GM23248 (cell line): ENCODE measurements at regions not wholly inside any gene's neighbourhood (a gene's known extent, or its start where the extent isn't known, plus 50 kb on each side); places are given as distances from the start of the nearest gene placed in this dataset.

Experiments used
- DNase-seq: peaks from one replicate; pipeline ENCODE4 v3.0.0-alpha.2; 2015
- H2AFZ ChIP-seq: fragments of 200-600 bp; sonication (generic); 2 replicates; pipeline ENCODE4 v1.6.1; 2016; ENCODE audit warnings: antibody characterized with exemption
- H3F3A ChIP-seq: fragments of 200-600 bp; sonication (generic); 2 replicates; pipeline ENCODE4 v1.6.1; 2016; ENCODE audit warnings: mild to moderate bottlenecking, antibody characterized with exemption, mixed run types; ENCODE audit not compliant: insufficient read depth
- H3K27ac ChIP-seq: fragments of 200-600 bp; sonication (generic); 2 replicates; pipeline ENCODE4 v1.5.1; 2016; ENCODE audit warnings: mild to moderate bottlenecking
- H3K27me3 ChIP-seq: fragments of 200-600 bp; sonication (generic); replicated peaks from 2 replicates; pipeline ENCODE4 v1.6.1; 2016; ENCODE audit warnings: mild to moderate bottlenecking; ENCODE audit not compliant: insufficient read depth
- H3K36me3 ChIP-seq: fragments of 200-600 bp; sonication (generic); 2 replicates; pipeline ENCODE4 v1.6.1; 2016; ENCODE audit warnings: low read depth, mild to moderate bottlenecking
- H3K4me1 ChIP-seq: fragments of 200-600 bp; sonication (generic); 2 replicates; pipeline ENCODE4 v1.6.1; 2016; ENCODE audit warnings: mild to moderate bottlenecking; ENCODE audit not compliant: insufficient read depth
- H3K4me2 ChIP-seq: fragments of 200-600 bp; sonication (generic); one replicate; pipeline ENCODE4 v1.6.1; 2016; ENCODE audit warnings: mild to moderate bottlenecking; ENCODE audit not compliant: unreplicated experiment
- H3K4me3 ChIP-seq: fragments of 200-600 bp; sonication (generic); 2 replicates; pipeline ENCODE4 v1.5.1; 2016; ENCODE audit warnings: mild to moderate bottlenecking
- H3K79me2 ChIP-seq: fragments of 200-600 bp; sonication (generic); 2 replicates; pipeline ENCODE4 v1.6.1; 2016; ENCODE audit warnings: mild to moderate bottlenecking; ENCODE audit not compliant: insufficient read depth
- H3K9ac ChIP-seq: fragments of 200-600 bp; sonication (generic); 2 replicates; pipeline ENCODE4 v1.6.1; 2016; ENCODE audit warnings: mild to moderate bottlenecking
- H3K9me2 ChIP-seq: fragments of 200-600 bp; sonication (generic); 2 replicates; pipeline ENCODE4 v1.6.1; 2016; ENCODE audit warnings: mixed run types, mild to moderate bottlenecking, moderate library complexity; ENCODE audit not compliant: insufficient read depth
- H3K9me3 ChIP-seq: fragments of 200-600 bp; sonication (generic); one replicate; pipeline ENCODE4 v1.6.1; 2017; ENCODE audit warnings: low read depth
- H4K20me1 ChIP-seq: fragments of 200-600 bp; sonication (generic); 2 replicates; pipeline ENCODE4 v1.6.0; 2016; ENCODE audit not compliant: insufficient read depth
- EZH2 ChIP-seq: fragments of 200-600 bp; sonication (generic); IDR thresholded peaks from 2 replicates; pipeline ENCODE4 v1.6.1; 2018; ENCODE audit warnings: antibody characterized with exemption, mild to moderate bottlenecking; ENCODE audit not compliant: insufficient read depth, poor library complexity, severe bottlenecking
- EZH2phosphoT487 ChIP-seq: fragments of 200-600 bp; sonication (generic); IDR thresholded peaks from 2 replicates; pipeline ENCODE4 v1.6.1; 2018; ENCODE audit warnings: antibody characterized with exemption, moderate library complexity, mild to moderate bottlenecking, low read depth; ENCODE audit not compliant: insufficient read depth
- WGBS, 2 experiments: methylation state at CpG; one replicate each; pipeline ENCODE4 v1.1.6; 2015 to 2017; ENCODE audit warnings: low lambda C conversion rate in 2 of 2, low coverage in 1 of 2; ENCODE audit errors: missing lambda C conversion rate in 2 of 2; 5-methylcytosine and 5-hydroxymethylcytosine counted together
- in situ Hi-C: fragments of 300-500 bp; cut with MboI; formaldehyde crosslinking; loops from 2 replicates; pipeline ENCODE4 v1.15.0; 2020

- no peak overlapping the region for H3K4me2 ChIP-seq
- H3K27ac ChIP-seq, result no peak overlapping the region
- no peaks in the 10 kb centered on the region for H3K27me3 ChIP-seq
- in situ Hi-C loops, result no loop called here
- H3K9me2 ChIP-seq, result no peaks in the 10 kb centered on the region
- H3K36me3 ChIP-seq, result no peaks in the 10 kb centered on the region
- no peak overlapping the region for H3K9ac ChIP-seq
- no peak overlapping the region for H2AFZ ChIP-seq
- H4K20me1 ChIP-seq, result no peaks in the 10 kb centered on the region
- no peaks in the 10 kb centered on the region for H3F3A ChIP-seq
- no peak overlapping the region for H3K4me3 ChIP-seq
- no peaks in the 10 kb centered on the region for H3K79me2 ChIP-seq
- WGBS, 2 experiments, result 5 to 14% methylated on average over 2 of the region's 2 CpGs
- H3K4me1 ChIP-seq, result no peaks in the 10 kb centered on the region
- no peak for TF ChIP-seq EZH2phosphoT487
- H3K9me3 ChIP-seq, result no peaks in the 10 kb centered on the region
- no peak for DNase-seq
Measured at GRCh38 chr20:12056839-12057238, 139.1 kb downstream of the BTBD3 start.

GRCh38 chr20:12057778-12058177 is 140.1 kb downstream of the BTBD3 start:
- Histone ChIP-seq H3K4me2 (no peak overlapping the region), H3K36me3 (no peaks in the 10 kb centered on the region), H3K9ac (no peak overlapping the region), H3F3A (no peaks in the 10 kb centered on the region), H3K9me2 (no peaks in the 10 kb centered on the region), H3K4me3 (no peak overlapping the region), H3K27me3 (no peaks in the 10 kb centered on the region), H2AFZ (no peak overlapping the region), H3K4me1 (no peaks in the 10 kb centered on the region), H3K9me3 (no peaks in the 10 kb centered on the region), H3K27ac (no peak overlapping the region), H4K20me1 (no peaks in the 10 kb centered on the region), H3K79me2 (no peaks in the 10 kb centered on the region)
- DNase-seq, result no peak
- in situ Hi-C loops, result no loop called here
- WGBS, 2 experiments, result 40% methylated on average over 6 of the region's 6 CpGs
- no peak for TF ChIP-seq EZH2
- TF ChIP-seq EZH2phosphoT487, result no peak

GRCh38 chr20:12058216-12058615 is 140.5 kb downstream of the BTBD3 start:
- 30 to 31% methylated on average over 4 of the region's 4 CpGs for WGBS, 2 experiments

GRCh38 chr20:12061466-12061865 is 143.8 kb downstream of the BTBD3 start:
- Histone ChIP-seq H3K4me2 (no peak overlapping the region), H2AFZ (no peak overlapping the region), H3K27ac (no peak overlapping the region), H3K9ac (no peak overlapping the region), H3K36me3 (no peaks in the 10 kb centered on the region), H3K79me2 (no peaks in the 10 kb centered on the region), H3F3A (no peaks in the 10 kb centered on the region), H3K9me2 (no peaks in the 10 kb centered on the region), H3K4me3 (no peak overlapping the region), H3K9me3 (no peaks in the 10 kb centered on the region), H3K27me3 (no peaks in the 10 kb centered on the region), H3K4me1 (no peaks in the 10 kb centered on the region), H4K20me1 (no peaks in the 10 kb centered on the region)
- 25 to 36% methylated on average over 1 of the region's 1 CpG for WGBS, 2 experiments
- in situ Hi-C loops, result no loop called here
- TF ChIP-seq EZH2, result no peak
- TF ChIP-seq EZH2phosphoT487, result no peak
- DNase-seq, result no peak

More at GRCh38 chr20:12058216-12058615, 140.5 kb downstream of the BTBD3 start:
- Histone ChIP-seq H3K9me3 (no peaks in the 10 kb centered on the region), H4K20me1 (no peaks in the 10 kb centered on the region), H3F3A (no peaks in the 10 kb centered on the region), H3K79me2 (no peaks in the 10 kb centered on the region), H3K4me1 (no peaks in the 10 kb centered on the region), H3K9me2 (no peaks in the 10 kb centered on the region), H2AFZ (no peak overlapping the region), H3K27me3 (no peaks in the 10 kb centered on the region), H3K4me3 (no peak overlapping the region), H3K36me3 (no peaks in the 10 kb centered on the region), H3K4me2 (no peak overlapping the region), H3K27ac (no peak overlapping the region), H3K9ac (no peak overlapping the region)
- no peak for DNase-seq
- TF ChIP-seq EZH2, result no peak
- TF ChIP-seq EZH2phosphoT487, result no peak
- in situ Hi-C loops, result no loop called here

DNA sequence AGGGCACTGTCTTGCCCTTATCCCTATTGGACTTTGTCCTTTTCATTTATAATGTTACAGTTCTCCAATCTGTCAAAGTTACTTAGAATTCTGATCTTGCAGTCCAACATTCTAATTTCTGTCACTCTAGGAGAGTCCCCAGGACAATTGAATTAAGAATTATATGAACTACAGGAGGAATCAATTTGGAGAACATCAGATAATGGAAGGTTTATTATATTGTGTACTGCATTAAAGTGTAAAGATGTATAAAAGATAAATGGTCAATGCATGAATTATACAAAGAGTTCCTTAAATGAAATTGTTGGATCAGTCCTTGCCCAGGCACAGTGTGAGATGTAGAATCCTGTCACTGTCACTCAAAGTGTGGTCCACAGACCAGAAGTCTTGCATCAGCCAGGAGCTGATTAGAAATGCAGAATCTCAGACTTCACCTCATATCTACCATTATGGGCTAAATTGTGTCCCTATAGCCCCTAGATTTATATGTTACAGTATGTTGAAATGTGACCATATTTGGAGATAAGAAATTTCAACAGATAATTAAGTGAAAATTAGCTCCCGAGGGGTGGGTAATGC is 145.5 kb downstream of the BTBD3 start:
- WGBS, 2 experiments, result 14 to 23% methylated on average over 1 of the region's 1 CpG

More for the DNA sequence above, 145.5 kb downstream of the BTBD3 start:
- DNase-seq, result no peak
- TF ChIP-seq EZH2, result no peak
- no peak for TF ChIP-seq EZH2phosphoT487
- H3F3A ChIP-seq, result no peaks in the 10 kb centered on the region
- H3K36me3 ChIP-seq, result no peaks in the 10 kb centered on the region
- H3K79me2 ChIP-seq, result no peaks in the 10 kb centered on the region
- H2AFZ ChIP-seq, result no peak overlapping the region
- no peak overlapping the region for H3K27ac ChIP-seq
- no peaks in the 10 kb centered on the region for H3K4me1 ChIP-seq
- H3K4me2 ChIP-seq, result no peak overlapping the region
- no peak overlapping the region for H3K4me3 ChIP-seq
- no peaks in the 10 kb centered on the region for H3K9me2 ChIP-seq
- H3K9me3 ChIP-seq, result no peaks in the 10 kb centered on the region
- in situ Hi-C loops, result no loop called here
- no peak overlapping the region for H3K9ac ChIP-seq
- H3K27me3 ChIP-seq, result no peaks in the 10 kb centered on the region
- H4K20me1 ChIP-seq, result no peaks in the 10 kb centered on the region
